Right lobe of liver (tissue), 6 donors: ENCODE measurements at regions not wholly inside any gene's neighbourhood (a gene's known extent, or its start where the extent isn't known, plus 50 kb on each side); places are given as distances from the start of the nearest gene placed in this dataset.

Source experiments
- ATAC-seq, 4 donors: fragments of 200-7000 bp; cut with Tn5 transposase; one replicate each; pipeline ENCODE4 v1.9.1; 2020; ENCODE audit warnings: mild to moderate bottlenecking in 4 of 4, moderate library complexity in 4 of 4
- DNase-seq, 3 donors: peaks; one replicate each; pipeline ENCODE4 v3.0.0-alpha.2; 2020
- H3K27ac ChIP-seq, 3 donors: fragments of 200-600 bp; one replicate each; pipeline ENCODE4 v1.8.0; 2022
- H3K27me3 ChIP-seq, 2 donors: fragments of 200-600 bp; one replicate each; pipeline ENCODE4 v1.8.0; 2022
- H3K36me3 ChIP-seq, 4 donors: fragments of 200-600 bp; sonication (generic) in 1 of 4; one replicate each; pipeline versions ENCODE4 v1.5.1 to v1.8.0; 2017 to 2022; ENCODE audit warnings: control low read depth in 1 of 4
- H3K4me1 ChIP-seq, 4 donors: fragments of 200-600 bp; sonication (generic) in 1 of 4; one replicate each; pipeline versions ENCODE4 v1.5.1 to v1.8.0; 2017 to 2022; ENCODE audit warnings: control low read depth in 1 of 4
- H3K4me3 ChIP-seq, 3 donors: fragments of 200-600 bp; one replicate each; pipeline ENCODE4 v1.8.0; 2022
- H3K9me3 ChIP-seq, 4 donors: fragments of 200-600 bp; sonication (generic) in 1 of 4; one replicate each; pipeline versions ENCODE4 v1.5.1 to v1.8.0; 2017 to 2022; ENCODE audit warnings: control low read depth in 1 of 4
- POLR2A ChIP-seq: fragments of 450-650 bp; IDR thresholded peaks from one replicate; pipeline ENCODE4 v1.6.1; 2017; ENCODE audit warnings: antibody characterized with exemption, mild to moderate bottlenecking
- WGBS: methylation state at CpG from one replicate; pipeline ENCODE4 v1.1.6; 2018; ENCODE audit warnings: low coverage, low lambda C conversion rate; ENCODE audit not compliant: insufficient coverage; ENCODE audit errors: missing lambda C conversion rate; 5-methylcytosine and 5-hydroxymethylcytosine counted together
- intact Hi-C, 2 donors: fragments of 100-400 bp; cut with DNase I; formaldehyde crosslinking; loops; one replicate each; pipeline versions ENCODE4 v1.11.2 to v1.14.1; 2022
- TF ChIP-seq, protein P1 (sequence below), 4 donors: fragments of 200-600 bp in 3 of 4; fragments of 450-650 bp in 1 of 4; IDR thresholded peaks; one replicate each; pipeline versions ENCODE4 v1.5.1 to v1.8.0; 2016 to 2022; ENCODE audit warnings: antibody characterized with exemption in 4 of 4, mild to moderate bottlenecking in 2 of 4
- donor health status: DM: no; HTN: yes; CAD: no.
- donor health status: DM: no; HTN: no; CAD: no.
- donor health status: DM: no; HTN: no; CAD: no.
- donor health status: DM: no; HTN: yes; CAD: no.
- donor health status: DM: no; HTN: yes; CAD: no.

DNA sequence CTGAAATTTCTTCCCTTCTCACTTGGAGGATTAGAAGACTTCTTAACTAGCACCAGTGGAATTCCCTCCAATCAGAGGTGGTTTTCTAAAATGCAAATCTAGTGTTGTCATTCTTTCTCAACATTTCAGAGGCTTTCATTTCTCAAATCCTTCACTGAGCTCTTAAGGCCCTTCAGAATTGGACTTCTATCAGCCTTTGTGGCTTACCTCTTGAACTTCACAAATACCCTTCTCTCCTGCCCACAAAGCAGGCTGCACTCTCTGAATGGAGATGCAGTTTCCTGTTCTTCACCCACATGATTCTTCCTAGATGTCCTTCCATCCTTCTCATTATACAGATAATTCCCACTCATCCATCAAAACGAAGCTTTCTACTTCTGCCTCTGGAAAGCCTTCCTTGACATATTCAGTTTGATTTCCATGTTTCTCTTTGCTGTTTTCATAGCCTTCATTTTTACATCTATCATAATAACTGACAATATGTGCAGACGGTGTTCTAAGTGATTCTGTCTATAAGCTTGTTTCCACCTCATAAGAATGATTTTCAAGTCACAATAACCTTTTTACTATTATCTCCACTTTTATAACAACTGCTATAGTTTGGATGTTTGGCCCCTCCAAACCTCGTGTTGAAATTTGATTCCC lies 123.1 kb upstream of the GPR12 start:
- ATAC-seq (no peak), DNase-seq (no peak)
- intact Hi-C loops: no loop called here
- Histone ChIP-seq H3K9me3 (no peaks in the 10 kb centered on the region), H3K36me3 (no peaks in the 10 kb centered on the region), H3K4me1 (no peaks in the 10 kb centered on the region), H3K27me3 (no peaks in the 10 kb centered on the region), H3K4me3 (no peak overlapping the region), H3K27ac (no peak overlapping the region)
- WGBS: 38% methylated on average over 3 of the region's 3 CpGs
- TF ChIP-seq, protein P1, sequence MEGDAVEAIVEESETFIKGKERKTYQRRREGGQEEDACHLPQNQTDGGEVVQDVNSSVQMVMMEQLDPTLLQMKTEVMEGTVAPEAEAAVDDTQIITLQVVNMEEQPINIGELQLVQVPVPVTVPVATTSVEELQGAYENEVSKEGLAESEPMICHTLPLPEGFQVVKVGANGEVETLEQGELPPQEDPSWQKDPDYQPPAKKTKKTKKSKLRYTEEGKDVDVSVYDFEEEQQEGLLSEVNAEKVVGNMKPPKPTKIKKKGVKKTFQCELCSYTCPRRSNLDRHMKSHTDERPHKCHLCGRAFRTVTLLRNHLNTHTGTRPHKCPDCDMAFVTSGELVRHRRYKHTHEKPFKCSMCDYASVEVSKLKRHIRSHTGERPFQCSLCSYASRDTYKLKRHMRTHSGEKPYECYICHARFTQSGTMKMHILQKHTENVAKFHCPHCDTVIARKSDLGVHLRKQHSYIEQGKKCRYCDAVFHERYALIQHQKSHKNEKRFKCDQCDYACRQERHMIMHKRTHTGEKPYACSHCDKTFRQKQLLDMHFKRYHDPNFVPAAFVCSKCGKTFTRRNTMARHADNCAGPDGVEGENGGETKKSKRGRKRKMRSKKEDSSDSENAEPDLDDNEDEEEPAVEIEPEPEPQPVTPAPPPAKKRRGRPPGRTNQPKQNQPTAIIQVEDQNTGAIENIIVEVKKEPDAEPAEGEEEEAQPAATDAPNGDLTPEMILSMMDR (IDR thresholded peaks at IDR 0.05): no peak
- TF ChIP-seq POLR2A: no peak

DNA sequence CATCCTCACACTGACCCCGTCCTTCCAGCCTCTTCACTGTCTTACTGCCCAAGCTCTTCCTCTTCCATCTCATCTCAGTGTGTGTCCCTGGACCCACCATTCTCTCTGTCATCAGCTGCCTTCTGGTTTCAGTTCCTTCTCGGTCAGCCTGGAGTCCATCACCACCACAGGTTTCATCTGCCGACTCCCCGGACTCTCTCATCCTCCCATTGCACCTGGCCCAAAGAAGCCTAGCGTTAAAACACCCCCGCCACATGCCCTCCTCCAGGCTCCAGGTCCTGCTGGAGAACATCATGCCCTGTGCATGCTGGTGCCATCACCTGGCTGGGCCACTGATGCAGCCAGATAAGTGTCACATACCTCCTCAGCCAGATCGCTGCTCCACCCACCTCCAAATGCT lies 122.1 kb upstream of the GPR12 start:
- Histone ChIP-seq H3K9me3 (no peaks in the 10 kb centered on the region), H3K27ac (no peak overlapping the region), H3K36me3 (no peaks in the 10 kb centered on the region), H3K4me3 (no peak overlapping the region), H3K4me1 (no peaks in the 10 kb centered on the region), H3K27me3 (no peaks in the 10 kb centered on the region)
- ATAC-seq (no peak), DNase-seq (no peak)
- intact Hi-C loops: no loop called here
- no peak for TF ChIP-seq POLR2A
- TF ChIP-seq, protein P1 (IDR thresholded peaks at IDR 0.05): no peak
- WGBS: 61% methylated on average over 6 of the region's 7 CpGs

DNA sequence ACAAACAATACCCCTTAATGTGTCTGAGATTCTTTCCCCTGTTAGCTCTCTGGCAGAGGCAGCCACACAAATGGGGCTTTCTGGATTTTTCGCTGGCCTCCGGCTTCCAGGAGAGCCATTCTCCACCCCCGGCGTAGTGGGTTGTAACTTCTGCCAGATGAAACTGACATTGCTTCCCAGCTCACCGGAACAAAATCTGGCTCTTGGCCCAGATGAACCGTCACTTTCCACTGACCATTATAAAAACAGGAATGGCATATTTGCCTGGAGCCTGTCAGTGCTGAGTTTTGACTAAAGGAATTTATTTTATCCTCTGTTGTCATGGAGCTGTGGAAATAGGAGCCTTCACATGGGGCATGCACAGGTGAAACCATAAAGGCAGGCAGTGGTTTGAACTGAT lies 120.6 kb upstream of the GPR12 start:
- ATAC-seq (no peak), DNase-seq (no peak)
- TF ChIP-seq, protein P1 (IDR thresholded peaks at IDR 0.05): no peak
- no peak for TF ChIP-seq POLR2A
- WGBS: 58% methylated on average over 5 of the region's 6 CpGs
- Histone ChIP-seq H3K4me3 (no peak overlapping the region), H3K27ac (no peak overlapping the region), H3K9me3 (no peaks in the 10 kb centered on the region), H3K4me1 (no peaks in the 10 kb centered on the region), H3K36me3 (no peaks in the 10 kb centered on the region), H3K27me3 (no peaks in the 10 kb centered on the region)
- intact Hi-C loops: no loop called here

DNA sequence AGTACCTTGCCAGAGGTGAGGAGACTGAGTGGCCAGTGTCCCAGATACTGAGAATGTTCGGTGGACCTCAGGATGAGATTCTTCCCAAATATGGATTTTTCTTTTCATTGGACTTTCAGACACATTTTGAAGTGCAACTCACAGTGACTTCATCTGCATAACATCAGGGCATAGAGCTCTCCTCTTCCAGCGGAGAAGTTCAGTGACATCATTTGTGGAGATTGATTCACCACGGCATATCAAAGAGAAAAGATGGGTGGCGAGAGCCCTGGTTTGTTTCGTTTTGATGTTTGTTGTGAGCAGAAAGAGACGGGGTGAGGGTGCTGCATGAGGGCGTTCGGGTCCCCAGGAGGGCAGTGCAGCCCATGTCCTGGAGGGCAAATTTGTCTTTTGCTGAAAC lies 120.1 kb upstream of the GPR12 start:
- no peaks in the 10 kb centered on the region for H3K27me3 ChIP-seq
- intact Hi-C loops: no loop called here
- ATAC-seq: no peak
- H3K4me1 ChIP-seq: no peaks in the 10 kb centered on the region
- H3K9me3 ChIP-seq: no peaks in the 10 kb centered on the region
- H3K27ac ChIP-seq: no peak overlapping the region
- no peak overlapping the region for H3K4me3 ChIP-seq
- DNase-seq: no peak
- 58% methylated on average over 8 of the region's 8 CpGs for WGBS
- no peaks in the 10 kb centered on the region for H3K36me3 ChIP-seq
- TF ChIP-seq, protein P1 (IDR thresholded peaks at IDR 0.05): no peak
- no peak for TF ChIP-seq POLR2A

DNA sequence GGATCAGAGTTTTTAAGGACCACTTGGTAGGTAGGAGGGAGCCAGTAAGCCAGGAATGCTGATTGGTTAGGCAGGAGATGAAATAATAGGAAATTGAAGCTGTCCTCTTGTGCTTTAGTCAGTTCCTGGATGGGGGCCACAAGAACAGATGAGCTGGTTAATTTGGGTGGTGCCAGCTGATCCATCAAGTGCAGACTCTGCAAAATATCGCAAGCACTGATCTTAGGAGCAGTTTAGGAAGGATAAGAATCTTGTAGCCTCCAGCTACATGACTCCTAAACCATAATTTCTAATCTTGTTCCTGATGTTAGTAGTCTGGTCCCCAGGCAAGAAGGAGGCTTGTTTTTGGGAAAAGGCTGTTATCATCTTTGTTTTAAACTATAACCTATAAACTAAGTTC lies 117.9 kb upstream of the GPR12 start:
- ATAC-seq (no peak), DNase-seq (no peak)
- intact Hi-C loops: no loop called here
- WGBS: 0% methylated on average over 1 of the region's 1 CpG
- no peaks in the 10 kb centered on the region for H3K9me3 ChIP-seq
- no peaks in the 10 kb centered on the region for H3K27me3 ChIP-seq
- TF ChIP-seq POLR2A: no peak
- TF ChIP-seq, protein P1 (IDR thresholded peaks at IDR 0.05): no peak
- H3K4me3 ChIP-seq: no peak overlapping the region
- H3K36me3 ChIP-seq: no peaks in the 10 kb centered on the region
- no peaks in the 10 kb centered on the region for H3K4me1 ChIP-seq
- H3K27ac ChIP-seq: no peak overlapping the region
